SW 1271 (cell line): ENCODE measurements at regions not wholly inside any gene's neighbourhood (a gene's known extent, or its start where the extent isn't known, plus 50 kb on each side); places are given as distances from the start of the nearest gene placed in this dataset.
"Not testable (repeated sequence)": the region's sequence is repeated elsewhere in the genome, so short reads cannot be mapped to it uniquely, and the experiment has no call there.

ENCODE experiments used
- DNase-seq, 2 experiments: peaks; one replicate each; lab custom pipeline; 2025; lab: John Stamatoyannopoulos, UW

- DNase-seq: no peak
These were observed 731.2 kb downstream of the RERGL start for GRCh38 chr12:17358835-17359234.

GRCh38 chr12:17357396-17357795 is 732.6 kb downstream of the RERGL start:
- DNase-seq: no peak

- DNase-seq: no peak
These were observed 737.8 kb downstream of the RERGL start for GRCh38 chr12:17352164-17352563.

- no peak for DNase-seq
These were observed 741.7 kb downstream of the RERGL start for GRCh38 chr12:17348311-17348710.

- DNase-seq: no peak
These were observed 738.7 kb upstream of the LMO3 start for GRCh38 chr12:17344649-17345048.

- DNase-seq: no peak
These were observed 736.5 kb upstream of the LMO3 start for GRCh38 chr12:17342381-17342961.

GRCh38 chr12:17335487-17335886 is 729.5 kb upstream of the LMO3 start:
- no peak for DNase-seq

- DNase-seq: no peak
These were observed 728.8 kb upstream of the LMO3 start for GRCh38 chr12:17334784-17335183.

- no peak for DNase-seq
These were observed 727.3 kb upstream of the LMO3 start for GRCh38 chr12:17333287-17333686.

GRCh38 chr12:17326649-17327048 is 720.7 kb upstream of the LMO3 start:
- DNase-seq: no peak

- no peak for DNase-seq
These were observed 716.1 kb upstream of the LMO3 start for GRCh38 chr12:17322090-17322489.

- DNase-seq: peak in 1 of 2 experiments; percentile 18
These were observed 698.8 kb upstream of the LMO3 start for GRCh38 chr12:17304503-17305347.

GRCh38 chr12:17302001-17302400 is 696.0 kb upstream of the LMO3 start:
- no peak for DNase-seq

GRCh38 chr12:17301544-17301943 is 695.6 kb upstream of the LMO3 start:
- no peak for DNase-seq

GRCh38 chr12:17296882-17297281 is 690.9 kb upstream of the LMO3 start:
- DNase-seq: no peak

GRCh38 chr12:17286874-17287273 is 680.9 kb upstream of the LMO3 start:
- DNase-seq: no peak

GRCh38 chr12:17284873-17285272 is 678.9 kb upstream of the LMO3 start:
- DNase-seq: no peak

GRCh38 chr12:17283563-17283962 is 677.6 kb upstream of the LMO3 start:
- no peak for DNase-seq

- not testable (repeated sequence) for DNase-seq
These were observed 676.2 kb upstream of the LMO3 start for GRCh38 chr12:17282169-17282568.

- peak in 1 of 2 experiments; percentile 30 for DNase-seq
These were observed 673.0 kb upstream of the LMO3 start for GRCh38 chr12:17278946-17279345.

GRCh38 chr12:17276196-17276595 is 670.2 kb upstream of the LMO3 start:
- no peak for DNase-seq

GRCh38 chr12:17266856-17267255 is 660.9 kb upstream of the LMO3 start:
- no peak for DNase-seq

GRCh38 chr12:17264603-17265002 is 658.6 kb upstream of the LMO3 start:
- no peak for DNase-seq

GRCh38 chr12:17239874-17240273 is 633.9 kb upstream of the LMO3 start:
- DNase-seq: no peak
